Osteoblast (primary cell): ENCODE measurements at regions not wholly inside any gene's neighbourhood (a gene's known extent, or its start where the extent isn't known, plus 50 kb on each side); places are given as distances from the start of the nearest gene placed in this dataset.
A peak's percentile ranks its signal among the peaks of the same experiment; 100 is the strongest.

ENCODE experiments used
- DNase-seq: peaks from one replicate; pipeline ENCODE4 v3.0.0; 2011; ENCODE audit warnings: low spot score, mixed read lengths; ENCODE audit not compliant: insufficient read length; ENCODE audit errors: missing footprints
- H2AFZ ChIP-seq: 2 replicates; pipeline ENCODE4 v1.6.0; 2011; ENCODE audit warnings: mild to moderate bottlenecking, low read length
- H3K27ac ChIP-seq: 2 replicates; pipeline ENCODE4 v1.5.1; 2011; ENCODE audit warnings: mild to moderate bottlenecking, low read depth, low read length, moderate library complexity
- H3K27me3 ChIP-seq: 2 replicates; pipeline ENCODE4 v1.6.0; 2012; ENCODE audit warnings: mild to moderate bottlenecking, control low read depth, inconsistent platforms, low read length, moderate library complexity; ENCODE audit not compliant: insufficient read depth
- H3K36me3 ChIP-seq: 2 replicates; pipeline ENCODE4 v1.5.1; 2011; ENCODE audit warnings: mild to moderate bottlenecking, low read length, control low read depth, moderate library complexity; ENCODE audit not compliant: insufficient read depth
- H3K4me1 ChIP-seq: 2 replicates; pipeline ENCODE4 v1.5.1; 2011; ENCODE audit warnings: mild to moderate bottlenecking, low read length, control low read depth, moderate library complexity; ENCODE audit not compliant: insufficient read depth
- H3K4me2 ChIP-seq: 2 replicates; pipeline ENCODE4 v1.6.0; 2011; ENCODE audit warnings: mild to moderate bottlenecking, low read length; ENCODE audit not compliant: insufficient read depth
- H3K4me3 ChIP-seq: fragments of 200-600 bp; sonication (generic); 3 replicates; pipeline ENCODE4 v1.5.1; 2012; ENCODE audit warnings: mild to moderate bottlenecking, low read length, inconsistent platforms; ENCODE audit not compliant: insufficient read depth
- H3K79me2 ChIP-seq: 2 replicates; pipeline ENCODE4 v1.6.0; 2012; ENCODE audit warnings: mild to moderate bottlenecking, low read length, control low read depth, inconsistent platforms; ENCODE audit not compliant: insufficient read depth
- H3K9me3 ChIP-seq: 2 replicates; pipeline ENCODE4 v1.5.1; 2011; ENCODE audit warnings: low read depth, low read length, control low read depth
- H4K20me1 ChIP-seq: 2 replicates; pipeline ENCODE4 v1.6.0; 2012; ENCODE audit warnings: mild to moderate bottlenecking, low read length, control low read depth; ENCODE audit not compliant: insufficient read depth
- CTCF ChIP-seq: IDR thresholded peaks from 2 replicates; pipeline ENCODE4 v1.5.1; 2011; ENCODE audit warnings: mild to moderate bottlenecking, low read depth, low read length, moderate library complexity; ENCODE audit errors: extremely low read depth

DNA sequence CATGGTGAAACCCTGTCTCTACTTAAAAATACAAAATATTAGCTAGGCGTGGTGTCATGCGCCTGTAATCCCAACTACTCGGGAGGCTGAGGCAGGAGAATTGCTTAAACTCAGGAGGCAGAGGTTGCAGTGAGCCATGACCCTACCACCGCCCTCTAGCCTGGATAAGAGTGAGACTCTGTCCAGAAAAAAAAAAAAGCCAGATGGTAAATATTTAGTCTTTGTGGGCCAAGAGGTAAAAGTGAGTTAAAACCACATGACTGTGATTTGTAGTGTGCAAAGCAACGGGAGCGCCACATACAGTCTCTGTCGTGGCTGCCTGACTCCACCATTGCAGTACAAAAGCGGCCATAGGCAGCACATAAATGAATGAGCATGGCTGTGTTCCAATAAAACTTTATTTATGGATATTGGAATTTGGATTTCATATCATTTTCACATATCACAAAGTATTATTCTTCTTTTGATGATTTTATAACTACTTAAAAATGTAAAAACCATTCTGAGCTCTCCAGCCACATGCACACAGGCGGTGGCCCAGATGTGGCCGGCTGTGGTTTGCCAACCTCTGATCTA is 51.8 kb upstream of the CASZ1 start:
- DNase-seq = peak; percentile 27
- Histone ChIP-seq H3K36me3 (no peaks in the 10 kb centered on the region), H4K20me1 (no peaks in the 10 kb centered on the region), H2AFZ (no peak overlapping the region), H3K4me1 (no peaks in the 10 kb centered on the region), H3K27me3 (peaks cover 29% of the 10 kb centered on the region), H3K4me3 (no peak overlapping the region), H3K79me2 (no peaks in the 10 kb centered on the region), H3K27ac (no peak overlapping the region), H3K4me2 (no peak overlapping the region), H3K9me3 (peaks cover 7% of the 10 kb centered on the region)
- TF ChIP-seq CTCF = no peak

- Histone ChIP-seq H3K27ac (no peak overlapping the region), H3K27me3 (peaks cover 29% of the 10 kb centered on the region), H4K20me1 (no peaks in the 10 kb centered on the region), H3K4me3 (no peak overlapping the region), H3K36me3 (no peaks in the 10 kb centered on the region), H3K9me3 (no peaks in the 10 kb centered on the region), H3K79me2 (no peaks in the 10 kb centered on the region), H3K4me1 (no peaks in the 10 kb centered on the region), H2AFZ (no peak overlapping the region), H3K4me2 (no peak overlapping the region)
- DNase-seq = peak; percentile 70
- no peak for TF ChIP-seq CTCF
Measured at GRCh38 chr1:10850026-10850425, 53.6 kb upstream of the CASZ1 start.

DNA sequence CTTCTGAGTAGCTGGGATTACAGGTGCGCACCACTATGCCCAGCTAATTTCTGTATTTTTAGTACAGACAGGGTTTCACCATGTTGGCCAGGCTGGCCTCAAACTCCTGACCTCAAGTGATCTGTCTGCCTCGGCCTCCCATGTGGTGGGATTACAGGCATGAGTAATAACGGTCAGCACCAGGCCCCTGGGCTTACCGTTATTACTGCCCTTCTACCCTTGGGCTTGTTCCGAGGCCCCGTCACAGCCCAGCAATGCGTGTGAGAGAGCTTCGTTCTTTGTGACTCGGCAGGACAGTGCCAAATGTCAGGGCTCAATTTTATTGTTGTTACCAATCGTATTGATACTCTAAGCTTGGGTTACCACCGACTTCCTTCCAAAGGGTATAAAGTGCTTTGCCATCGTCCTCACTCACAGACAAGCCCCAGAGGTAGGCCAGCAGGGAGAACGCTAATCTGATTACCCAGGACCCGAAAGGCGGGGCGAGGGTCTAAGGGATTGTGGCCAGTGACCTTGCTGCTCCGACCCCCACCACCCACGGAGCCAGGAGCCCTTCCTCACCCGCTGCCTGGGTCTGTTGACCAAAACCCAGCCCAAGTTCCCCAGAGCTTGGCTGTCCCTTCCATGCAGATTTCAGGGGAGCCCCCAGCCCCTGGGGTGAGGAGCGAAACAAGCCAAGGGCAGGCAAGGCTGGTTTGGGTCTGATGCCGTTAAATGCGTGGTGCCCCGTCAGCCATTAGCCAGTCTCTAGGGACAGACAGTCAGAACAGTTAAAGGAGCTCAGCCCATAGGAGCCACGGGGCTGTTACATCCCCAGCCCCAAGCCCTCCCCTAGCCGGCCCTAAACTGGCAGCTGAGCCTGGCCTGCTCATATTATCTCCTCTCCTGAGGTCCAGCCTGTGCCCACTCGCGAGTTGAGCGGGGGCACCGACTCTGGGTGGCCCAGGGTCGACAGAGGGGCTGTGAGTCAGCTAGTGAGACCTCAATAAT is 54.9 kb upstream of the CASZ1 start:
- Histone ChIP-seq H3K27ac (no peak overlapping the region), H2AFZ (no peak overlapping the region), H4K20me1 (no peaks in the 10 kb centered on the region), H3K9me3 (no peaks in the 10 kb centered on the region), H3K4me2 (no peak overlapping the region), H3K79me2 (no peaks in the 10 kb centered on the region), H3K4me3 (no peak overlapping the region), H3K4me1 (no peaks in the 10 kb centered on the region), H3K36me3 (no peaks in the 10 kb centered on the region), H3K27me3 (peaks cover 30% of the 10 kb centered on the region)
- DNase-seq = peak; percentile 38
- TF ChIP-seq CTCF = no peak

GRCh38 chr1:10852018-10852417 is 55.6 kb upstream of the CASZ1 start:
- Histone ChIP-seq H3K27ac (no peak overlapping the region), H3K27me3 (peaks cover 28% of the 10 kb centered on the region)
- no peak for TF ChIP-seq CTCF

More at GRCh38 chr1:10852018-10852417, 55.6 kb upstream of the CASZ1 start:
- peak; percentile 25 for DNase-seq
- Histone ChIP-seq H3K79me2 (no peaks in the 10 kb centered on the region), H3K4me1 (no peaks in the 10 kb centered on the region), H2AFZ (no peak overlapping the region), H4K20me1 (no peaks in the 10 kb centered on the region), H3K36me3 (no peaks in the 10 kb centered on the region), H3K9me3 (no peaks in the 10 kb centered on the region), H3K4me3 (no peak overlapping the region), H3K4me2 (no peak overlapping the region)
